DND-41 (cell line): ENCODE measurements at regions not wholly inside any gene's neighbourhood (a gene's known extent, or its start where the extent isn't known, plus 50 kb on each side); places are given as distances from the start of the nearest gene placed in this dataset.

ENCODE experiments used
- CTCF ChIP-seq: IDR thresholded peaks from 2 replicates; pipeline ENCODE4 v1.5.1; 2012; ENCODE audit warnings: borderline replicate concordance, low read length, moderate library complexity, mild to moderate bottlenecking; ENCODE audit not compliant: poor library complexity, severe bottlenecking; ENCODE audit errors: extremely low read depth
- EZH2 ChIP-seq: IDR thresholded peaks from 3 replicates; pipeline ENCODE4 v1.6.1; 2012; ENCODE audit warnings: borderline replicate concordance, low read depth, mild to moderate bottlenecking, moderate library complexity, low read length, inconsistent platforms; ENCODE audit not compliant: severe bottlenecking

GRCh38 chr14:23876160-23876750 is 77.3 kb upstream of the DHRS4 start:
- TF ChIP-seq EZH2 (no peak), CTCF (no peak)
